ENCODE measurements at regions not wholly inside any gene's neighbourhood (a gene's known extent, or its start where the extent isn't known, plus 50 kb on each side); places are given as distances from the start of the nearest gene placed in this dataset.

DNA sequence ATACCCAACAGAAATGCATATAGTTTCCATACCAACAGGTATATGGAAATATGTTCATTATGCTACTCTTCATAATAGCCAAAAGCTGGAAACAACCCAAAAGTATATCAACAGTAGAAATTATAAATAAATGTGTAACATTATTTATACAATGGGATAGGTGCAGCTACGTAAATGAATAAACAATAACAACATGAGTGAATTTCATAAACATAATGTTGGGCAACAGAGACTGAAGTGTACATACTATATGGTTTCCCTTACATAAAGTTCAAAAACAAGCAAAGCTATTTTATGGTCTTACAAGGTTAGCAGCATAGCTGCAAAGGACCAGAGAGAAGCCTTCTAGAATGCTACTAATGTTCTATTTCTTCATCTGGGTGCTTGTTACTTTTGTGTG lies 305.0 kb downstream of the INSC start:
- no peak for DNase-seq
- H3K36me3 ChIP-seq (ENCODE audit: low read depth, missing control alignments) = no peaks in the 10 kb centered on the region
- 81 to 92% methylated on average over 1 of the region's 1 CpG for WGBS, 2 donors
- no peaks in the 10 kb centered on the region for H3K4me1 ChIP-seq
- no peak overlapping the region for H3K27ac ChIP-seq
- H3K4me3 ChIP-seq = no peak overlapping the region
- intact Hi-C loops (cut with DNase I; ENCODE audit: low total_unique reads) = no loop called here
- H3K27me3 ChIP-seq = no peaks in the 10 kb centered on the region
- TF ChIP-seq, protein P1, sequence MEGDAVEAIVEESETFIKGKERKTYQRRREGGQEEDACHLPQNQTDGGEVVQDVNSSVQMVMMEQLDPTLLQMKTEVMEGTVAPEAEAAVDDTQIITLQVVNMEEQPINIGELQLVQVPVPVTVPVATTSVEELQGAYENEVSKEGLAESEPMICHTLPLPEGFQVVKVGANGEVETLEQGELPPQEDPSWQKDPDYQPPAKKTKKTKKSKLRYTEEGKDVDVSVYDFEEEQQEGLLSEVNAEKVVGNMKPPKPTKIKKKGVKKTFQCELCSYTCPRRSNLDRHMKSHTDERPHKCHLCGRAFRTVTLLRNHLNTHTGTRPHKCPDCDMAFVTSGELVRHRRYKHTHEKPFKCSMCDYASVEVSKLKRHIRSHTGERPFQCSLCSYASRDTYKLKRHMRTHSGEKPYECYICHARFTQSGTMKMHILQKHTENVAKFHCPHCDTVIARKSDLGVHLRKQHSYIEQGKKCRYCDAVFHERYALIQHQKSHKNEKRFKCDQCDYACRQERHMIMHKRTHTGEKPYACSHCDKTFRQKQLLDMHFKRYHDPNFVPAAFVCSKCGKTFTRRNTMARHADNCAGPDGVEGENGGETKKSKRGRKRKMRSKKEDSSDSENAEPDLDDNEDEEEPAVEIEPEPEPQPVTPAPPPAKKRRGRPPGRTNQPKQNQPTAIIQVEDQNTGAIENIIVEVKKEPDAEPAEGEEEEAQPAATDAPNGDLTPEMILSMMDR (IDR thresholded peaks at IDR 0.05) = no peak
- TF ChIP-seq POLR2A (IDR thresholded peaks at IDR 0.05) = no peak
- H3K9me3 ChIP-seq = no peaks in the 10 kb centered on the region

DNA sequence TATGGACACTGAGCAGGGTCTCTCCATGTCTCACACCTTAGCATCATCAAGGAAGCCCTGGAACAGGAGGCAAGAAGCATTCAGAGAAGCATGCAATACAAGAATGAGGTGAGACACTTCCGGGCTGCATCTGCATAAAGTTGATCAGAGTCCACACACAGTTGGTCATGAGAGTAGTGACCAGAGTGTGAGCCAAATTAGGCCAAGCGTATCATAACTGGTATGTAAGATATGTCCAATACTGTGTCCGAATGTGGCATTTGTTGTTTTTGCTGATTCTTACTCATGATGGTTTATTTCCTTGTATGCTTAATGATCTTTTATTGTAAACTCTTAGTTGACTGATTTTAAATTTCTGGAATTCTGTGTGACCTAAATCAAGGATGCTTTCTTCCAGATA lies 315.7 kb downstream of the INSC start:
- Histone ChIP-seq H3K9me3 (no peaks in the 10 kb centered on the region), H3K4me3 (no peak overlapping the region), H3K4me1 (no peaks in the 10 kb centered on the region), H3K27me3 (no peaks in the 10 kb centered on the region), H3K27ac (no peak overlapping the region), H3K36me3 (ENCODE audit: low read depth, missing control alignments) (no peaks in the 10 kb centered on the region)
- TF ChIP-seq, protein P1 (IDR thresholded peaks at IDR 0.05) = no peak
- no peak for TF ChIP-seq POLR2A (IDR thresholded peaks at IDR 0.05)
- intact Hi-C loops (cut with DNase I; ENCODE audit: low total_unique reads) = no loop called here
- DNase-seq = no peak
- WGBS, 2 donors = 95 to 97% methylated on average over 3 of the region's 3 CpGs

DNA sequence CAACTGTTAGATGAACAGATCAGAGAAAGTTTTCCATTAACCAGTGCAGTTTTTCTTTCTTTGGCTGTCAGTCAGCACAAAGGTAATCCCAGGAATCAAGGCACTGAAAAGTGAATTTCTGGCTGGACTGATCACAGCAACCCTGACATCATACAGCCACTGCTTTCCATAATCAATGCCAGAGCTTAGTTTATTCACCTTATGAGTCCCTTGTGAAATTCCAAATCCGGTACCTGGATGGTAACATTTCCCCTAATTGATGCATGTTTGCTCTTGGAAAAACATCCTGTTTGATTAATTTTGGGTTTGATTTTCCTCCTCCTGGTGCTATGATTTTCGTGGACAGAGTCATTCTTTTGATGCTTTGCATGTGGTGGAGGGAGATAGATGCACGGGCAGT lies 319.8 kb downstream of the INSC start:
- no peaks in the 10 kb centered on the region for H3K4me1 ChIP-seq
- no peak for DNase-seq
- H3K27ac ChIP-seq = no peak overlapping the region
- no peaks in the 10 kb centered on the region for H3K9me3 ChIP-seq
- 43 to 50% methylated on average over 3 of the region's 3 CpGs for WGBS, 2 donors
- TF ChIP-seq, protein P1 (IDR thresholded peaks at IDR 0.05) = no peak
- TF ChIP-seq POLR2A (IDR thresholded peaks at IDR 0.05) = no peak
- intact Hi-C loops (cut with DNase I; ENCODE audit: low total_unique reads) = no loop called here
- no peaks in the 10 kb centered on the region for H3K27me3 ChIP-seq
- no peak overlapping the region for H3K4me3 ChIP-seq
- H3K36me3 ChIP-seq (ENCODE audit: low read depth, missing control alignments) = no peaks in the 10 kb centered on the region

DNA sequence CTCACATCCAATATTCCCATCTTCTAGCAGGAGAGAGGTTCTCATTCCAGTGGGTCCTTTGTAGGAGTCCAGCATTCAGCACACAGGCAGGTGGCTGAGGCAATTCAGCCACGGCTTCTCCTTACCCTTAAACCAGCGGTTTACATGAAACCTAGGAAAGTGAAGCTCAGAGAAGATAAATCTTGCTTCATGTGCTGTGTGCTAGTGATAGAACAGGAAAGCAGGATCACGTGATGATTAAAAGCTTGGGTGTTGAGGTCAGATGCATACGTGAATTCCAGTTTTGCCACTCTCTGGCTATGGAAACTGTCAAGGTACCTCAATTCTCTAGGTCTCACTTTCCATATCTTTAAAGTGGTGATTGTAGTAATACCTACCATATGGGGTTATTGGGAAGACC lies 331.6 kb downstream of the INSC start:
- intact Hi-C loops (cut with DNase I; ENCODE audit: low total_unique reads) = no loop called here
- Histone ChIP-seq H3K36me3 (ENCODE audit: low read depth, missing control alignments) (no peaks in the 10 kb centered on the region), H3K27me3 (no peaks in the 10 kb centered on the region), H3K27ac (no peak overlapping the region), H3K4me3 (no peak overlapping the region), H3K9me3 (no peaks in the 10 kb centered on the region), H3K4me1 (no peaks in the 10 kb centered on the region)
- TF ChIP-seq POLR2A (IDR thresholded peaks at IDR 0.05) = no peak
- TF ChIP-seq, protein P1 (IDR thresholded peaks at IDR 0.05) = no peak
- no peak for DNase-seq
- 88 to 93% methylated on average over 4 of the region's 4 CpGs for WGBS, 2 donors

DNA sequence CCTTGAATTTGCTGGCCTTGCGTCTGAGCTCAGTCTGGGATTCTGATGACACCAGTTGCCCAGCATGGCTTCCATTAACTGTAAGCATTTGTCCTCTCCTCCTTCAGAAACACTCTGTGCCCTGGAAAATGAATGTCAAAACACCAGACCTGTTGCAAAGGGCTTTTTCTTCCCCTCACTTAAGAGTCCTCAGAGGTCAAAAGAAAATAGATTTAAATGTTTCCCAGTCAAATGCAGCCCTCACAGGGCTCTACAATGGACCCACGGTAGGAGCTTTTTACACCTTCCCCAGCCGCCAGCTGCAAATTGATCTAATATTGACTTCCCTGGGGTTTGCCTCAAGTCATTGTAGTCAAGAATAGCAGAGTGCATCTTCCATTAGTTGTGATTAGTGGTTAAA lies 332.2 kb downstream of the INSC start:
- intact Hi-C loops (cut with DNase I; ENCODE audit: low total_unique reads) = no loop called here
- TF ChIP-seq, protein P1 (IDR thresholded peaks at IDR 0.05) = no peak
- no peak for TF ChIP-seq POLR2A (IDR thresholded peaks at IDR 0.05)
- Histone ChIP-seq H3K9me3 (no peaks in the 10 kb centered on the region), H3K4me1 (no peaks in the 10 kb centered on the region), H3K36me3 (ENCODE audit: low read depth, missing control alignments) (no peaks in the 10 kb centered on the region), H3K4me3 (no peak overlapping the region), H3K27ac (no peak overlapping the region), H3K27me3 (no peaks in the 10 kb centered on the region)
- 78 to 87% methylated on average over 3 of the region's 3 CpGs for WGBS, 2 donors
- no peak for DNase-seq
